ENCODE measurements at regions not wholly inside any gene's neighbourhood (a gene's known extent, or its start where the extent isn't known, plus 50 kb on each side); places are given as distances from the start of the nearest gene placed in this dataset.

DNA sequence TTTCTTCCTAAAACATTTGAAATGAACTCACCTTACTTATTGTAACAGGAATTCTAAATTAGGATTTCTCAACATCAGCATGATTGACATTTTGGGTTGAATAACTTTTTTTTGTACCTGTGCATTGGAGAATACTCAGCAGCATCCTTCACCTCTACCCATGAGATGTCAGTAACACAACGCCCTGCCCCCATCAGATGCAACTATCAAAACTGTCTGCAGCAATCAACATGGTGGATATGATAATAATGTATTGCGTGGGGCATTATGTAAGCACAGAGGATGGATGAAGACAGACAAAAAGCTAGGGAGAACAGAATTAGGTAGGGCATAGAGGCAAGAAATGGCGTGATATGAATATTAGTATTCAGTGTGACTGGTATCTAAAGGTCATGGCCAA, 94.1 kb downstream of the PLK2 start:
- TF ChIP-seq, protein P1, sequence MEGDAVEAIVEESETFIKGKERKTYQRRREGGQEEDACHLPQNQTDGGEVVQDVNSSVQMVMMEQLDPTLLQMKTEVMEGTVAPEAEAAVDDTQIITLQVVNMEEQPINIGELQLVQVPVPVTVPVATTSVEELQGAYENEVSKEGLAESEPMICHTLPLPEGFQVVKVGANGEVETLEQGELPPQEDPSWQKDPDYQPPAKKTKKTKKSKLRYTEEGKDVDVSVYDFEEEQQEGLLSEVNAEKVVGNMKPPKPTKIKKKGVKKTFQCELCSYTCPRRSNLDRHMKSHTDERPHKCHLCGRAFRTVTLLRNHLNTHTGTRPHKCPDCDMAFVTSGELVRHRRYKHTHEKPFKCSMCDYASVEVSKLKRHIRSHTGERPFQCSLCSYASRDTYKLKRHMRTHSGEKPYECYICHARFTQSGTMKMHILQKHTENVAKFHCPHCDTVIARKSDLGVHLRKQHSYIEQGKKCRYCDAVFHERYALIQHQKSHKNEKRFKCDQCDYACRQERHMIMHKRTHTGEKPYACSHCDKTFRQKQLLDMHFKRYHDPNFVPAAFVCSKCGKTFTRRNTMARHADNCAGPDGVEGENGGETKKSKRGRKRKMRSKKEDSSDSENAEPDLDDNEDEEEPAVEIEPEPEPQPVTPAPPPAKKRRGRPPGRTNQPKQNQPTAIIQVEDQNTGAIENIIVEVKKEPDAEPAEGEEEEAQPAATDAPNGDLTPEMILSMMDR (IDR thresholded peaks at IDR 0.05; ENCODE audit: low read depth, low read length) = no peak
- ChIA-PET POLR2A (no interaction called here), CTCF (no interaction called here)
- Histone ChIP-seq H3K4me3 (ENCODE audit: low read depth, low read length) (no peak overlapping the region), H3K9me3 (ENCODE audit: control insufficient read depth, insufficient read depth, low read length) (no peaks in the 10 kb centered on the region), H3K27ac (ENCODE audit: low read depth, low read length) (no peak overlapping the region), H3K27me3 (ENCODE audit: control insufficient read depth, insufficient read depth, low read length) (no peaks in the 10 kb centered on the region)
- DNase-seq (ENCODE audit: low read depth, low spot score) = no peak

DNA sequence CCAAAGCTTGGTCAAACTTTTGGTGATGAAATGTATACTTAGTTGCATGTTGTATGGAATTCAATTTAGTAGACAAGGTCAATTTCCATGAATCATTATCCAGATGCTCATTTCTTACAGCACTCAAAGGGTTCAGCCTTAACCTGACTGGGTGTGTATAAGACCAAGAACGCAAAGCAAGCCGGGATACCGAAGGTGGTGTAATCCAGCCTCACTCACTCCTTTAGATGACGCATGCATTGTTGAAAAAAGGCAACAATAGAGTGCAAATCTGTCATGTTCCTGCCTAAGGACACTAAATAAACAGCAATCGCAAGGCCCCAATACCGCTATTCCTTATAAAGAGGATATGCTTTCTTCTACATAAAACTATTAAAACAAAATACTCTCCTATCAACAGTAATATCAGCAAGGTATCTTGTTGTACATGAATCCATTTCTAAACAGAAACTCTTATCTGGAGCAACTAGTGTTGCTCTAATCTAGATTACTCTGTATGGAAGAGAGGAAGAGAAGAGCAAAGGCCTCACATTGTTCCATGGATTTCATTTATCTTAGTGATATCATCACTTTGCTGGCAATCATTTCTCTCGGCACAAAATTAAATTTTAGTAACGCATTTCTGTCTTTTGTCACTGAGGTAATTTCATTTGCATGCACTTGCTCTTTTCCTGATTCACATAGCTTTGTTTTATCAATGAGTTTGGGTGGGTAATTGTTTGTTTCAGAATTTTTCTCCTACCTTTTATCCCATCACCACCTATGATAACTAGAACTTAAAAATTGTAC, 96.2 kb downstream of the PLK2 start:
- no peaks in the 10 kb centered on the region for H3K9me3 ChIP-seq (ENCODE audit: control insufficient read depth, insufficient read depth, low read length)
- no peak overlapping the region for H3K4me3 ChIP-seq (ENCODE audit: low read depth, low read length)
- TF ChIP-seq, protein P1 (IDR thresholded peaks at IDR 0.05; ENCODE audit: low read depth, low read length) = no peak
- H3K27me3 ChIP-seq (ENCODE audit: control insufficient read depth, insufficient read depth, low read length) = no peaks in the 10 kb centered on the region
- CTCF ChIA-PET = no interaction called here
- POLR2A ChIA-PET = no interaction called here
- H3K27ac ChIP-seq (ENCODE audit: low read depth, low read length) = no peak overlapping the region
- no peak for DNase-seq (ENCODE audit: low read depth, low spot score)

DNA sequence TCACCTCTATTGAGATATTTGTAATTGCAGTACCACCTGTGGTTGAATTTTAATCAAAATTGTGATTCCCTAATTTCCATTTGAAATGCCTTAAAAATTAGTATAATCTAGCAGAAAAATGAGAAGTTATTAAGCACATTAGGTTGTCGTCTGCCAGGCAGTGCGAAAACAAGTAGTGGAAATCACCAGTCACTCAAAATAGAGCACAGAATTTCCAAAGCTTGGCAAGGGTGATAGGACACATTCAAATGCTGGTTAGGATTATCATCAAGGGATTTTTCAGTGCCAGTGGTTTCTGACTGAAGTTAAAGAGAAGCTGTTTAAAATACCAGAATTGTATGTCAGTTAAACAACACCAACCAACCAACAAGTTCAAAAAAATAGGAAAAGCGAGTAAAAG, 97.8 kb downstream of the PLK2 start:
- Histone ChIP-seq H3K27me3 (ENCODE audit: control insufficient read depth, insufficient read depth, low read length) (no peaks in the 10 kb centered on the region), H3K9me3 (ENCODE audit: control insufficient read depth, insufficient read depth, low read length) (no peaks in the 10 kb centered on the region), H3K4me3 (ENCODE audit: low read depth, low read length) (no peak overlapping the region), H3K27ac (ENCODE audit: low read depth, low read length) (no peak overlapping the region)
- ChIA-PET POLR2A (no interaction called here), CTCF (no interaction called here)
- TF ChIP-seq, protein P1 (IDR thresholded peaks at IDR 0.05; ENCODE audit: low read depth, low read length) = no peak
- no peak for DNase-seq (ENCODE audit: low read depth, low spot score)

DNA sequence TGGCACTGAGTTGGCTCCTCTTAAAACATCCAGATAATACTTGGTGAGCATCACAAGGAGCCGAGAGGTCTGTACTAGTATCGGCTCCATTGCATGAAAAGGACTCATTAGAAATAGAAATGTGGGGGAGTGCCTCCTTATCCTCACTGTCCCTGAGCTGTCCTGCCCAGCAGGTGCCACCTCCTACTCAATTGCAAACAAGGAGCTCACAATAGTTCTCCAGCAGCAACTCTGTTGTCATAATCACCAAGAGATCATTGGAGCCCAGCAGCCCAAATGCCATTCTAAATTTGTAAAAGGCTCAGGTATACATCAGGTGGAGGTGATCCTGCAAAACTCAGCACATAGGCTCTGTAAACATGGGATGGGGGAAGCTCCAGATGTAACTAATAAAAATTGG, 99.1 kb downstream of the PLK2 start:
- CTCF ChIA-PET = no interaction called here
- H3K4me3 ChIP-seq (ENCODE audit: low read depth, low read length) = no peak overlapping the region
- H3K9me3 ChIP-seq (ENCODE audit: control insufficient read depth, insufficient read depth, low read length) = no peaks in the 10 kb centered on the region
- TF ChIP-seq, protein P1 (IDR thresholded peaks at IDR 0.05; ENCODE audit: low read depth, low read length) = no peak
- no peak for DNase-seq (ENCODE audit: low read depth, low spot score)
- H3K27ac ChIP-seq (ENCODE audit: low read depth, low read length) = no peak overlapping the region
- POLR2A ChIA-PET = no interaction called here
- no peaks in the 10 kb centered on the region for H3K27me3 ChIP-seq (ENCODE audit: control insufficient read depth, insufficient read depth, low read length)

DNA sequence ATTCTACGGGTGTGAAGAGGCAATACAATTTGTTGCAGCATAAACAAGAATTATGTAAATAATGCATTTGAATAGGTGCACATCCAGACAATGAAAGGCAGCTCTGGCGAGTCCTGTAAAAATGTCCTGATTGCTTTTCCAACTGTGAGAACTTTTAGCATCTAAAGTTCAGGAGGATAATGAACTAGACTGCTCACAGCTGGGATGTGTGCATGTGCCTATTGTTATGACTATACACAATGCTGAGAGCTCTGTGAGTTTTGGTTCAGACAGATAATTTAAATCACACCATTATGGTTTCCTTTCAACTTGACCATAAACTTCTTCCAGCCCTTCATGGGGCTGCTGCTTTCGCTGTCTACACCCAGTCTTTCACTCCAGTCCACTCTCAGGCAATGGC, 99.9 kb downstream of the PLK2 start:
- DNase-seq (ENCODE audit: low read depth, low spot score) = no peak
- no peak overlapping the region for H3K27ac ChIP-seq (ENCODE audit: low read depth, low read length)
- TF ChIP-seq, protein P1 (IDR thresholded peaks at IDR 0.05; ENCODE audit: low read depth, low read length) = no peak
- no peak overlapping the region for H3K4me3 ChIP-seq (ENCODE audit: low read depth, low read length)
- ChIA-PET POLR2A (no interaction called here), CTCF (no interaction called here)
- H3K27me3 ChIP-seq (ENCODE audit: control insufficient read depth, insufficient read depth, low read length) = no peaks in the 10 kb centered on the region
- H3K9me3 ChIP-seq (ENCODE audit: control insufficient read depth, insufficient read depth, low read length) = no peaks in the 10 kb centered on the region
